Natural killer cell (primary cell): ENCODE measurements at regions not wholly inside any gene's neighbourhood (a gene's known extent, or its start where the extent isn't known, plus 50 kb on each side); places are given as distances from the start of the nearest gene placed in this dataset.

Source experiments
- ATAC-seq, 3 donors: fragments of 150-1000 bp in 2 of 3; fragments of 200-7000 bp in 1 of 3; cut with Tn5 transposase; 1 replicate in 1 of 3; 2 replicates in 2 of 3; pipeline ENCODE4 v1.10.0; 2021; ENCODE audit warnings: mild to moderate bottlenecking in 2 of 3, moderate library complexity in 2 of 3
- DNase-seq, 2 donors: peaks; one replicate each; pipeline versions ENCODE4 v3.0.0 to v3.0.0-alpha.2; 2013 to 2021; ENCODE audit warnings: mixed read lengths in 1 of 2
- H3K27ac ChIP-seq: one replicate; pipeline ENCODE4 v1.5.1; 2013; ENCODE audit warnings: mild to moderate bottlenecking, low read length
- H3K27me3 ChIP-seq: one replicate; pipeline ENCODE4 v1.6.1; 2013; ENCODE audit warnings: low read length; ENCODE audit not compliant: control insufficient read depth, insufficient read depth
- H3K36me3 ChIP-seq: one replicate; pipeline ENCODE4 v1.6.1; 2013; ENCODE audit warnings: low read length; ENCODE audit not compliant: control insufficient read depth, insufficient read depth
- H3K4me1 ChIP-seq: one replicate; pipeline ENCODE4 v1.6.1; 2013; ENCODE audit warnings: low read length; ENCODE audit not compliant: control insufficient read depth, insufficient read depth
- H3K4me3 ChIP-seq: one replicate; pipeline ENCODE4 v1.5.1; 2013; ENCODE audit warnings: low read length
- H3K9me3 ChIP-seq: one replicate; pipeline ENCODE4 v1.6.1; 2013; ENCODE audit warnings: low read length; ENCODE audit not compliant: control insufficient read depth, insufficient read depth
- H3K27ac Mint-ChIP-seq, 2 donors: one replicate each; pipeline ENCODE4 v1.8.0; 2022; ENCODE audit warnings: mild to moderate bottlenecking in 2 of 2, mixed read lengths in 2 of 2, moderate library complexity in 1 of 2
- H3K27me3 Mint-ChIP-seq, 2 donors: one replicate each; pipeline ENCODE4 v1.8.0; 2022; ENCODE audit warnings: low read depth in 2 of 2, mixed read lengths in 2 of 2
- H3K36me3 Mint-ChIP-seq: one replicate; pipeline ENCODE4 v1.8.0; 2022; ENCODE audit warnings: mixed read lengths
- H3K4me1 Mint-ChIP-seq, 2 donors: one replicate each; pipeline ENCODE4 v1.8.0; 2022; ENCODE audit warnings: mixed read lengths in 2 of 2
- H3K4me3 Mint-ChIP-seq: one replicate; pipeline ENCODE4 v1.8.0; 2022; ENCODE audit warnings: mild to moderate bottlenecking, moderate library complexity, mixed read lengths
- H3K9me3 Mint-ChIP-seq, 2 donors: one replicate each; pipeline ENCODE4 v1.8.0; 2022; ENCODE audit warnings: mixed read lengths in 2 of 2
- WGBS: methylation state at CpG from one replicate; pipeline ENCODE4 v1.1.7; 2013; ENCODE audit warnings: missing lambda C conversion rate; ENCODE audit not compliant: insufficient coverage; 5-methylcytosine and 5-hydroxymethylcytosine counted together
- intact Hi-C: fragments of 100-400 bp; cut with micrococcal nuclease; formaldehyde crosslinking; loops from one replicate; pipeline ENCODE4 v1.14.2; 2022
- TF ChIP-seq, protein P1 (sequence below): fragments of 200-600 bp; IDR thresholded peaks from one replicate; pipeline ENCODE4 v1.8.0; 2022; ENCODE audit warnings: antibody characterized with exemption

DNA sequence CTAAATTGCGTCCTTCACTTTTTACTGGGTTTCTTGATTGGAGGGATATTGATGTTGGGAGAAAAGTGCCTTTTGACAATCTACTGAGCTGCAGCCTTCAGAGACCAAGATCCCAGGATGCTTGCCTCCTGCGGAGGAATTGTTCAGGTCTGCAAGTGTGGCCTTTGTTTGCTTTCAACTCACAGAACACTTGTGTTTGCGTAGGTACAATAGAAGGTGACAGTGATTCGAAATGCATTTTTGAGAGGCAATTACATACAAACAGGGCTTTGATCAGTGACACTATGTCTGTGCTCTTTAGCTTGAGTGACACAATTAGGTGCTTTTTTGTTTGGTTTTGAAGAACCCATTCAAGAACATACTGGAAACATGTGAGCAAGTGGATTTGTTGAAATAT, 600.6 kb downstream of the QKI start:
- H3K36me3 Mint-ChIP-seq, result no peaks in the 10 kb centered on the region
- H3K36me3 ChIP-seq, result no peaks in the 10 kb centered on the region
- TF ChIP-seq, protein P1, sequence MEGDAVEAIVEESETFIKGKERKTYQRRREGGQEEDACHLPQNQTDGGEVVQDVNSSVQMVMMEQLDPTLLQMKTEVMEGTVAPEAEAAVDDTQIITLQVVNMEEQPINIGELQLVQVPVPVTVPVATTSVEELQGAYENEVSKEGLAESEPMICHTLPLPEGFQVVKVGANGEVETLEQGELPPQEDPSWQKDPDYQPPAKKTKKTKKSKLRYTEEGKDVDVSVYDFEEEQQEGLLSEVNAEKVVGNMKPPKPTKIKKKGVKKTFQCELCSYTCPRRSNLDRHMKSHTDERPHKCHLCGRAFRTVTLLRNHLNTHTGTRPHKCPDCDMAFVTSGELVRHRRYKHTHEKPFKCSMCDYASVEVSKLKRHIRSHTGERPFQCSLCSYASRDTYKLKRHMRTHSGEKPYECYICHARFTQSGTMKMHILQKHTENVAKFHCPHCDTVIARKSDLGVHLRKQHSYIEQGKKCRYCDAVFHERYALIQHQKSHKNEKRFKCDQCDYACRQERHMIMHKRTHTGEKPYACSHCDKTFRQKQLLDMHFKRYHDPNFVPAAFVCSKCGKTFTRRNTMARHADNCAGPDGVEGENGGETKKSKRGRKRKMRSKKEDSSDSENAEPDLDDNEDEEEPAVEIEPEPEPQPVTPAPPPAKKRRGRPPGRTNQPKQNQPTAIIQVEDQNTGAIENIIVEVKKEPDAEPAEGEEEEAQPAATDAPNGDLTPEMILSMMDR, result no peak
- no peak overlapping the region for H3K4me3 ChIP-seq
- ATAC-seq, result no peak
- H3K27me3 Mint-ChIP-seq, result peaks cover 8 to 27% of the 10 kb centered on the region in 2 donors
- DNase-seq, result no peak
- no peaks in the 10 kb centered on the region for H3K4me1 Mint-ChIP-seq
- no peak overlapping the region for H3K27ac ChIP-seq
- no peak overlapping the region for H3K27ac Mint-ChIP-seq
- intact Hi-C loops, result no loop called here
- WGBS, result 89% methylated on average over 3 of the region's 4 CpGs
- no peaks in the 10 kb centered on the region for H3K9me3 ChIP-seq
- H3K9me3 Mint-ChIP-seq, result no peaks in the 10 kb centered on the region
- no peaks in the 10 kb centered on the region for H3K4me1 ChIP-seq
- H3K27me3 ChIP-seq, result no peaks in the 10 kb centered on the region
- no peak overlapping the region for H3K4me3 Mint-ChIP-seq

DNA sequence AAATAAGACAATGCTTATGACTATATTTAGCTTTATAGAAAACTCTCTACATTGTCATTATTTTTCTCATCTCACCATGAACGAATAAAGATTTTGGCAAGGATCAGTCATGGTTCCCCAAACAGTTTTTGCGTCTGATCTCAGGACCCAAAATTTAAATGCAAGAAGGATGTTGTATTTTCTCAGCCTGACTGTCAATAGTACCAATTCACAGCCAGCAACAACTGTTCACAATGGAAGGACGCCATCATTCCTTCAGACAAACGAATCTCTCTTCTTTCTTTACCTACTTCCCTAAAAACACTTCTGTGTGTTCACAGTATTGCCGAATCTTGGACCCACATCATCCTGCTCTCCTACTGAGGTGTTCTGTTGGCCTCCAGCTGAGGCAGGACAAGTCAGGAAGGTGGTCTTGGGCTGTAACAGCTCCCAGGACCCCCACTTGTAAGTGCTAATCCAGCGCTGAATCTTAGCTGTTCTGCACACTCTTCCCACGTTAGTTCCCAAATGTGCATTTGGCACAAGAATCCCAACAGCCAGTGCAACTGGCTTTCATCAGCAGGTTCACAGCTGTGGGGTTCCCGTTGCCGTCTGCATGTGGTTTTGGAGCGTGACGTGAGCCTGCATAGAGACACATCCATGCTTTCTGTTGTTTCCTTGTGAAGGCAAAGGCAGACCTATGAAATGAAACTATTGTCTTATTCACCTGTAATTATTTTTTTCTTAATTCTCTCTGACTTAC, 600.0 kb downstream of the QKI start:
- Histone ChIP-seq H3K9me3 (no peaks in the 10 kb centered on the region), H3K4me3 (no peak overlapping the region), H3K27ac (no peak overlapping the region), H3K4me1 (no peaks in the 10 kb centered on the region), H3K27me3 (no peaks in the 10 kb centered on the region), H3K36me3 (no peaks in the 10 kb centered on the region)
- intact Hi-C loops, result no loop called here
- H3K4me1 Mint-ChIP-seq, result no peaks in the 10 kb centered on the region
- no peak overlapping the region for H3K27ac Mint-ChIP-seq
- WGBS, result 84% methylated on average over 11 of the region's 11 CpGs
- H3K27me3 Mint-ChIP-seq, result peaks cover 8 to 27% of the 10 kb centered on the region in 2 donors
- H3K36me3 Mint-ChIP-seq, result no peaks in the 10 kb centered on the region
- H3K9me3 Mint-ChIP-seq, result no peaks in the 10 kb centered on the region
- no peak overlapping the region for H3K4me3 Mint-ChIP-seq
- DNase-seq (no peak), ATAC-seq (no peak)
- TF ChIP-seq, protein P1, result no peak

DNA sequence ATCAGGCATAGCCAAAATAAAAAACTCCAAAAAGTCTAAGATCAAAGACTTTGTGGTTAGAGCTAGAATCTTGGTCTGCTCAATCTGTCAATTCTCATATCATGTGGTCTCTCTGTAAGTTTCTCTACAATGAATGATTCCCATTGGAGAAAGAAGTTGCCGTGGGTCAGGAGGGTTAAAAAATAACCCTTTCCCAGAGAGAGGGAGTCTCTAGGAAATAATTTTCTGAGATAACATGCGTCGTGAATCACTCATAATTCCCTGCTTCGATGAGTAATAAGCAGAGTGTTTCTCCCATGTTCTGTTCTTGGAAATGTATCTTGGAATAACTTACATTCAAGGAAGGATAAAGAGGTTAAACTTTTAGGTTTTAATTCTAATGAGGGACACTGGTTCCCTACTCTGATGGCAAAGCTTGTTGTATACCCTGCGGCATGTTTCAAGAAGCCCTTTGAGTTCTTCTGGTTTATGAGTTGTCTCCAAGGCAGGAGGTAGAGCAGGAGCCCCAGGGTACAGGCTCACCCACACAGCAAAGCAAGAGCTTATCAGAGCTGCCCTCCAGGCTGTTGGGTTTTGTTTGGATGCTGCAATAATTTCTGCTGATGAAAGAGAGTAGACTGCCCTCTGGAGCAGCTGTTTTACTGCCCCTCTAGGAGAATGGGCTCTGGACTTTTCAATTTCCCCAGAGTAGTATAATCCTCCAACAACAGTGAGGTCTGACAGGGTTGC, 599.1 kb downstream of the QKI start:
- Mint-ChIP-seq H3K27me3 (peaks cover 8 to 25% of the 10 kb centered on the region in 2 donors), H3K9me3 (no peaks in the 10 kb centered on the region), H3K36me3 (no peaks in the 10 kb centered on the region), H3K27ac (no peak overlapping the region), H3K4me1 (no peaks in the 10 kb centered on the region), H3K4me3 (no peak overlapping the region)
- Histone ChIP-seq H3K4me3 (no peak overlapping the region), H3K36me3 (no peaks in the 10 kb centered on the region), H3K4me1 (no peaks in the 10 kb centered on the region), H3K27ac (no peak overlapping the region), H3K27me3 (no peaks in the 10 kb centered on the region), H3K9me3 (no peaks in the 10 kb centered on the region)
- WGBS, result 94% methylated on average over 4 of the region's 5 CpGs
- intact Hi-C loops, result no loop called here
- no peak for DNase-seq
- TF ChIP-seq, protein P1, result no peak
- ATAC-seq, result no peak
